ENCODE measurements at regions not wholly inside any gene's neighbourhood (a gene's known extent, or its start where the extent isn't known, plus 50 kb on each side); places are given as distances from the start of the nearest gene placed in this dataset.

DNA sequence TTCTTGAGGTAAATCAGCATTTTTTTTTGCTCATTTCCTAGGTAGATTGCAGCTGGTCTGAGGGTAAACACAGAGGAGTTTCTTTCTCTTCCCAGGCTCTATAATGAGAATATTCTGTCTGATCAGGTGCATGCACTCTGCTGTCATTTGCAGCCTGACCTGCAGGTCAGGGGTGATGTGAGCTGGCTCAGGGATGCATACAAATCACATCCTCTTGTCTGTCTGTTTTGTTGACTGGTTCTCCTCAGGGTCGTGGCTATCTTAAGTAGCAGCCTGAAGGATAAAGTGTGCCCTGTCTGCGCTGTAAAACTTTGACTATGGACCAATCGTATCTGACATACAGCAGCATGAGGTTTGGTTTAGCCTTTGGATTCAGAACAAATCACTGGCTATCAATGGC, 183.4 kb upstream of the POU3F2 start:
- no peaks in the 10 kb centered on the region for H3K9me3 ChIP-seq (ENCODE audit: insufficient read depth, low read depth, low read length)
- H3K4me1 ChIP-seq (ENCODE audit: insufficient read depth, low read length, poor library complexity, severe bottlenecking) = no peaks in the 10 kb centered on the region
- no peak overlapping the region for H3K4me2 ChIP-seq (ENCODE audit: low read depth, low read length, poor library complexity, severe bottlenecking)
- H4K20me1 ChIP-seq (ENCODE audit: insufficient read depth, low read length, poor library complexity, severe bottlenecking) = no peaks in the 10 kb centered on the region
- H3K27me3 ChIP-seq (ENCODE audit: insufficient read depth, low read length, poor library complexity, severe bottlenecking) = no peaks in the 10 kb centered on the region
- H3K79me2 ChIP-seq (ENCODE audit: insufficient read depth, low read length) = no peaks in the 10 kb centered on the region
- no peak overlapping the region for H3K9ac ChIP-seq (ENCODE audit: low read depth, low read length, poor library complexity, severe bottlenecking)
- H3F3A ChIP-seq (ENCODE audit: low read depth) = no peaks in the 10 kb centered on the region
- no peaks in the 10 kb centered on the region for H3K9me2 ChIP-seq (replicated peaks; ENCODE audit: low read depth, low read length)
- no peak overlapping the region for H3K4me3 ChIP-seq (ENCODE audit: low read length, poor library complexity, severe bottlenecking)
- no peak overlapping the region for H2AFZ ChIP-seq (ENCODE audit: low read length)
- no peaks in the 10 kb centered on the region for H3K36me3 ChIP-seq (ENCODE audit: insufficient read depth, low read length)
- TF ChIP-seq EZH2phosphoT487 (IDR thresholded peaks at IDR 0.05; ENCODE audit: borderline replicate concordance) = no peak
- TF ChIP-seq, protein P1, sequence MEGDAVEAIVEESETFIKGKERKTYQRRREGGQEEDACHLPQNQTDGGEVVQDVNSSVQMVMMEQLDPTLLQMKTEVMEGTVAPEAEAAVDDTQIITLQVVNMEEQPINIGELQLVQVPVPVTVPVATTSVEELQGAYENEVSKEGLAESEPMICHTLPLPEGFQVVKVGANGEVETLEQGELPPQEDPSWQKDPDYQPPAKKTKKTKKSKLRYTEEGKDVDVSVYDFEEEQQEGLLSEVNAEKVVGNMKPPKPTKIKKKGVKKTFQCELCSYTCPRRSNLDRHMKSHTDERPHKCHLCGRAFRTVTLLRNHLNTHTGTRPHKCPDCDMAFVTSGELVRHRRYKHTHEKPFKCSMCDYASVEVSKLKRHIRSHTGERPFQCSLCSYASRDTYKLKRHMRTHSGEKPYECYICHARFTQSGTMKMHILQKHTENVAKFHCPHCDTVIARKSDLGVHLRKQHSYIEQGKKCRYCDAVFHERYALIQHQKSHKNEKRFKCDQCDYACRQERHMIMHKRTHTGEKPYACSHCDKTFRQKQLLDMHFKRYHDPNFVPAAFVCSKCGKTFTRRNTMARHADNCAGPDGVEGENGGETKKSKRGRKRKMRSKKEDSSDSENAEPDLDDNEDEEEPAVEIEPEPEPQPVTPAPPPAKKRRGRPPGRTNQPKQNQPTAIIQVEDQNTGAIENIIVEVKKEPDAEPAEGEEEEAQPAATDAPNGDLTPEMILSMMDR (conservative IDR thresholded peaks at IDR 0.05; ENCODE audit: low read length) = no peak

DNA sequence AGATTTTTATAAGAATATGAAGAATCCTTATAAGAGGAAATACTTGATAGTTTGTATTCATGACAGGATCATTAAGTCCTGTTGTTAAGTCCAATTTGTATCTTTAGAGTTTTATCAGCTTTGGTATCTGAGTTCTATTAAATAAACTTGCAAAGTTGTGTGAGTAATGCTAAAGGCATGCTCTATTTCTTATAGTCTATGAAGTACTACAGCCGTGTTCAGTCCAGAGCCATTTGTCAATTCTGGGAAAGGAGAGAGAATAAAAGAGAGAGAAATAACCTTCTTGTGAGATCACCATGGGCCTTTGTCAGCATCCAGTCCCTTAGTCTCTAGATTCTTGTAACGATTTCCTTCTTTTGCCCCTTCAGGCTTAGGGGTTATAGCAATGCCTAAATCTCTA, 181.2 kb upstream of the POU3F2 start:
- TF ChIP-seq EZH2phosphoT487 (IDR thresholded peaks at IDR 0.05; ENCODE audit: borderline replicate concordance) = no peak
- TF ChIP-seq, protein P1 (conservative IDR thresholded peaks at IDR 0.05; ENCODE audit: low read length) = no peak
- no peak overlapping the region for H2AFZ ChIP-seq (ENCODE audit: low read length)
- H3K9ac ChIP-seq (ENCODE audit: low read depth, low read length, poor library complexity, severe bottlenecking) = no peak overlapping the region
- H3K9me2 ChIP-seq (replicated peaks; ENCODE audit: low read depth, low read length) = no peaks in the 10 kb centered on the region
- no peaks in the 10 kb centered on the region for H3F3A ChIP-seq (ENCODE audit: low read depth)
- H3K27me3 ChIP-seq (ENCODE audit: insufficient read depth, low read length, poor library complexity, severe bottlenecking) = no peaks in the 10 kb centered on the region
- peaks cover 3% of the 10 kb centered on the region for H4K20me1 ChIP-seq (ENCODE audit: insufficient read depth, low read length, poor library complexity, severe bottlenecking)
- H3K9me3 ChIP-seq (ENCODE audit: insufficient read depth, low read depth, low read length) = no peaks in the 10 kb centered on the region
- no peaks in the 10 kb centered on the region for H3K4me1 ChIP-seq (ENCODE audit: insufficient read depth, low read length, poor library complexity, severe bottlenecking)
- no peaks in the 10 kb centered on the region for H3K79me2 ChIP-seq (ENCODE audit: insufficient read depth, low read length)
- no peak overlapping the region for H3K4me3 ChIP-seq (ENCODE audit: low read length, poor library complexity, severe bottlenecking)
- H3K36me3 ChIP-seq (ENCODE audit: insufficient read depth, low read length) = no peaks in the 10 kb centered on the region
- no peak overlapping the region for H3K4me2 ChIP-seq (ENCODE audit: low read depth, low read length, poor library complexity, severe bottlenecking)

DNA sequence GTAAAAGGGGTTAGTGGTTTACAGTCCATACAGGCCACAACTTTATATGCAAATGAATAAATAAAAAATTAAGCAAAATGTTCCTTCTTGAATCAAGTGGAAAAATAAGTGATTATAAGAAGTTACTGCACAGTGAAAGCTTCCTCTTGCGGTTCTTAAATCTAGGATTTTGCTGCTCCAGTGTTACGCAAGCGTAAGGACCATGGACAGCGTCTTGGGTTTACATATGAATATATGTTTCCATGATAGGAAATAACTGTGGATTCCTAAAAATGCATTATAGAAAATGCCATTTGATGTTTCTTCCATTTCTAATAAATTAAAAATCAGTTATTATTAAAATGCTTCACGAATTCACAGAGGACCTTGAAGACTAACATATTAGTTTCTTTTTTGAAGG, 176.6 kb upstream of the POU3F2 start:
- Histone ChIP-seq H3K4me2 (ENCODE audit: low read depth, low read length, poor library complexity, severe bottlenecking) (no peak overlapping the region), H3K79me2 (ENCODE audit: insufficient read depth, low read length) (no peaks in the 10 kb centered on the region), H3K4me3 (ENCODE audit: low read length, poor library complexity, severe bottlenecking) (no peak overlapping the region), H3K9me2 (replicated peaks; ENCODE audit: low read depth, low read length) (no peaks in the 10 kb centered on the region), H3K9me3 (ENCODE audit: insufficient read depth, low read depth, low read length) (no peaks in the 10 kb centered on the region), H4K20me1 (ENCODE audit: insufficient read depth, low read length, poor library complexity, severe bottlenecking) (peaks cover 8% of the 10 kb centered on the region), H3K36me3 (ENCODE audit: insufficient read depth, low read length) (no peaks in the 10 kb centered on the region), H3K4me1 (ENCODE audit: insufficient read depth, low read length, poor library complexity, severe bottlenecking) (no peaks in the 10 kb centered on the region), H3F3A (ENCODE audit: low read depth) (no peaks in the 10 kb centered on the region), H2AFZ (ENCODE audit: low read length) (no peak overlapping the region), H3K27me3 (ENCODE audit: insufficient read depth, low read length, poor library complexity, severe bottlenecking) (no peaks in the 10 kb centered on the region), H3K9ac (ENCODE audit: low read depth, low read length, poor library complexity, severe bottlenecking) (no peak overlapping the region)
- TF ChIP-seq EZH2phosphoT487 (IDR thresholded peaks at IDR 0.05; ENCODE audit: borderline replicate concordance) = no peak
- TF ChIP-seq, protein P1 (conservative IDR thresholded peaks at IDR 0.05; ENCODE audit: low read length) = no peak
